Breast epithelium (tissue), 4 donors: ENCODE measurements at regions not wholly inside any gene's neighbourhood (a gene's known extent, or its start where the extent isn't known, plus 50 kb on each side); places are given as distances from the start of the nearest gene placed in this dataset.
A peak's percentile ranks its signal among the peaks of the same experiment; 100 is the strongest.

Source experiments
- DNase-seq, 2 donors: peaks; one replicate each; pipeline ENCODE4 v3.0.0-alpha.2; 2019; ENCODE audit warnings: low spot score in 2 of 2
- H3K27ac ChIP-seq, 2 donors: fragments of 200-600 bp; sonication (generic) in 1 of 2; one replicate each; pipeline ENCODE4 v1.5.1; 2016 to 2019; ENCODE audit warnings: mild to moderate bottlenecking in 1 of 2
- H3K27me3 ChIP-seq, 2 donors: fragments of 200-600 bp; sonication (generic) in 1 of 2; one replicate each; pipeline versions ENCODE4 v1.5.1 to v1.6.0; 2017 to 2019; ENCODE audit warnings: control low read depth in 1 of 2, mild to moderate bottlenecking in 1 of 2
- H3K36me3 ChIP-seq: fragments of 200-600 bp; one replicate; pipeline ENCODE4 v1.5.1; 2019
- H3K4me1 ChIP-seq, 2 donors: fragments of 200-600 bp; sonication (generic); one replicate each; pipeline ENCODE4 v1.5.1; 2016 to 2019; ENCODE audit warnings: control low read depth in 1 of 2
- H3K4me3 ChIP-seq, 3 donors: fragments of 200-600 bp; sonication (generic); 1 replicate in 2 of 3; 2 replicates in 1 of 3; pipeline ENCODE4 v1.5.1; 2016 to 2019; ENCODE audit warnings: mild to moderate bottlenecking in 3 of 3, moderate library complexity in 2 of 3
- H3K9me3 ChIP-seq, 2 donors: fragments of 200-600 bp; sonication (generic) in 1 of 2; one replicate each; pipeline ENCODE4 v1.5.1; 2016 to 2019; ENCODE audit warnings: control low read depth in 1 of 2
- CTCF ChIP-seq, 3 donors: fragments of 450-650 bp; IDR thresholded peaks; one replicate each; pipeline ENCODE4 v1.5.1; 2016 to 2017; ENCODE audit warnings: antibody characterized with exemption in 3 of 3, mild to moderate bottlenecking in 3 of 3, moderate library complexity in 3 of 3
- POLR2A ChIP-seq: fragments of 450-650 bp; IDR thresholded peaks from one replicate; pipeline ENCODE4 v1.6.1; 2016; ENCODE audit warnings: antibody characterized with exemption, mild to moderate bottlenecking, moderate library complexity
- POLR2AphosphoS5 ChIP-seq, 3 donors: sonication (generic); formaldehyde crosslinking; IDR thresholded peaks; one replicate each; pipeline ENCODE4 v1.6.1; 2017; ENCODE audit warnings: antibody characterized with exemption in 3 of 3
- intact Hi-C: fragments of 100-400 bp; cut with DNase I; formaldehyde crosslinking; loops from one replicate; pipeline ENCODE4 v1.15.1; 2023; ENCODE audit warnings: low total_unique reads

GRCh38 chr10:47248386-47249090, 51.5 kb upstream of the GDF10 start:
- H3K27me3 ChIP-seq: no peaks in the 10 kb centered on the region
- H3K9me3 ChIP-seq: no peaks in the 10 kb centered on the region
- intact Hi-C loops: no loop called here
- H3K4me1 ChIP-seq: no peaks in the 10 kb centered on the region
- DNase-seq: no peak
- no peak overlapping the region for H3K27ac ChIP-seq
- TF ChIP-seq CTCF (IDR thresholded peaks at IDR 0.05): no peak
- no peak for TF ChIP-seq POLR2AphosphoS5 (IDR thresholded peaks at IDR 0.05)
- TF ChIP-seq POLR2A: no peak
- no peak overlapping the region for H3K4me3 ChIP-seq
- no peaks in the 10 kb centered on the region for H3K36me3 ChIP-seq

- DNase-seq: peak in 1 of 2 donors; percentile 10
- Histone ChIP-seq H3K4me1 (no peaks in the 10 kb centered on the region), H3K27me3 (no peaks in the 10 kb centered on the region), H3K36me3 (no peaks in the 10 kb centered on the region), H3K9me3 (no peaks in the 10 kb centered on the region), H3K27ac (no peak overlapping the region), H3K4me3 (no peak overlapping the region)
- no peak for TF ChIP-seq CTCF (IDR thresholded peaks at IDR 0.05)
- TF ChIP-seq POLR2AphosphoS5 (IDR thresholded peaks at IDR 0.05): no peak
- TF ChIP-seq POLR2A: no peak
- intact Hi-C loops: no loop called here
Observed at GRCh38 chr10:47249881-47250280, 50.1 kb upstream of the GDF10 start.
